Mesenchymal stem cell (in vitro differentiated cells and primary cell): ENCODE measurements at regions not wholly inside any gene's neighbourhood (a gene's known extent, or its start where the extent isn't known, plus 50 kb on each side); places are given as distances from the start of the nearest gene placed in this dataset.
A peak's percentile ranks its signal among the peaks of the same experiment; 100 is the strongest.
"Not testable (repeated sequence)": the region's sequence is repeated elsewhere in the genome, so short reads cannot be mapped to it uniquely, and the experiment has no call there.

Experiments used
- DNase-seq: peaks from one replicate; pipeline ENCODE4 v3.0.0-alpha.2; 2013
- H2AFZ ChIP-seq: one replicate; pipeline ENCODE4 v1.6.1; 2013; ENCODE audit warnings: low read depth, mild to moderate bottlenecking, control low read depth, inconsistent platforms, low read length, moderate library complexity
- H2AK5ac ChIP-seq: 2 replicates; pipeline ENCODE4 v1.6.1; 2013; ENCODE audit warnings: low read length, moderate library complexity, mild to moderate bottlenecking, inconsistent platforms; ENCODE audit not compliant: severe bottlenecking
- H2BK120ac ChIP-seq: one replicate; pipeline ENCODE4 v1.6.1; 2013; ENCODE audit warnings: low read depth, mild to moderate bottlenecking, inconsistent platforms, low read length, moderate library complexity
- H2BK12ac ChIP-seq, 2 experiments: one replicate each; pipeline ENCODE4 v1.6.1; 2013; ENCODE audit warnings: inconsistent platforms in 2 of 2, low read length in 2 of 2, mild to moderate bottlenecking in 2 of 2, moderate library complexity in 2 of 2, control low read depth in 1 of 2
- H2BK15ac ChIP-seq: one replicate; pipeline ENCODE4 v1.6.1; 2013; ENCODE audit warnings: mild to moderate bottlenecking, low read depth, inconsistent platforms; ENCODE audit not compliant: poor library complexity, severe bottlenecking
- H2BK5ac ChIP-seq: 2 replicates; pipeline ENCODE4 v1.6.1; 2013; ENCODE audit warnings: low read depth, mild to moderate bottlenecking, low read length, control low read depth, inconsistent platforms; ENCODE audit not compliant: poor library complexity, severe bottlenecking
- H3K14ac ChIP-seq, 2 experiments: one replicate each; pipeline ENCODE4 v1.6.1; 2013; ENCODE audit warnings: inconsistent platforms in 2 of 2, low read length in 2 of 2, control low read depth in 1 of 2, mild to moderate bottlenecking in 1 of 2, moderate library complexity in 1 of 2
- H3K18ac ChIP-seq, 2 experiments: one replicate each; pipeline ENCODE4 v1.6.1; 2013; ENCODE audit warnings: inconsistent platforms in 2 of 2, low read length in 2 of 2, control low read depth in 1 of 2, low read depth in 1 of 2, mild to moderate bottlenecking in 1 of 2
- H3K23ac ChIP-seq, 2 experiments: one replicate each; pipeline ENCODE4 v1.6.1; 2013; ENCODE audit warnings: inconsistent platforms in 2 of 2, low read length in 2 of 2, mild to moderate bottlenecking in 2 of 2, moderate library complexity in 2 of 2, control low read depth in 1 of 2
- H3K27ac ChIP-seq: 2 replicates; pipeline ENCODE4 v1.5.1; 2013; ENCODE audit warnings: mild to moderate bottlenecking, moderate library complexity, low read length, control low read depth, inconsistent platforms; ENCODE audit not compliant: poor library complexity, severe bottlenecking
- H3K27me3 ChIP-seq, 2 experiments: 2 replicates each; pipeline versions ENCODE4 v1.6.1 to v1.7.0; 2013; ENCODE audit warnings: low read length in 2 of 2, mild to moderate bottlenecking in 2 of 2, moderate library complexity in 2 of 2, control low read depth in 1 of 2, inconsistent platforms in 1 of 2; ENCODE audit not compliant: control insufficient read depth in 1 of 2, insufficient read depth in 1 of 2
- H3K36me3 ChIP-seq, 2 experiments: 2 replicates each; pipeline versions ENCODE4 v1.6.1 to v1.7.0; 2013; ENCODE audit warnings: low read length in 2 of 2, control low read depth in 1 of 2, inconsistent platforms in 1 of 2, low read depth in 1 of 2, mild to moderate bottlenecking in 1 of 2; ENCODE audit not compliant: insufficient read depth in 2 of 2, control insufficient read depth in 1 of 2
- H3K4ac ChIP-seq, 2 experiments: one replicate each; pipeline ENCODE4 v1.6.1; 2013; ENCODE audit warnings: inconsistent platforms in 2 of 2, low read length in 2 of 2, mild to moderate bottlenecking in 2 of 2, moderate library complexity in 2 of 2, control low read depth in 1 of 2, low read depth in 1 of 2
- H3K4me1 ChIP-seq: 2 replicates; pipeline ENCODE4 v1.6.1; 2013; ENCODE audit warnings: low read depth, low read length, control low read depth; ENCODE audit not compliant: control insufficient read depth, insufficient read depth
- H3K4me2 ChIP-seq: 2 replicates; pipeline ENCODE4 v1.6.1; 2013; ENCODE audit warnings: low read length, mild to moderate bottlenecking, inconsistent platforms; ENCODE audit not compliant: poor library complexity, severe bottlenecking
- H3K4me3 ChIP-seq, 2 experiments: 2 replicates each; pipeline versions ENCODE4 v1.5.1 to v1.7.0; 2013; ENCODE audit warnings: low read length in 2 of 2, mild to moderate bottlenecking in 2 of 2, control low read depth in 1 of 2, low read depth in 1 of 2; ENCODE audit not compliant: insufficient read depth in 1 of 2
- H3K79me1 ChIP-seq: replicated peaks from 2 replicates; pipeline ENCODE4 v1.6.1; 2013; ENCODE audit warnings: mild to moderate bottlenecking, control low read depth, low read length, inconsistent platforms; ENCODE audit not compliant: poor library complexity, severe bottlenecking
- H3K9ac ChIP-seq: 2 replicates; pipeline ENCODE4 v1.7.0; 2013; ENCODE audit warnings: mild to moderate bottlenecking, low read length, moderate library complexity
- H3K9me3 ChIP-seq: 2 replicates; pipeline ENCODE4 v1.7.0; 2013; ENCODE audit warnings: mild to moderate bottlenecking, low read length; ENCODE audit not compliant: control insufficient read depth
- H4K8ac ChIP-seq: one replicate; pipeline ENCODE4 v1.6.1; 2013; ENCODE audit warnings: inconsistent platforms, mild to moderate bottlenecking, low read length, moderate library complexity
- H4K91ac ChIP-seq: one replicate; pipeline ENCODE4 v1.6.1; 2013; ENCODE audit warnings: mild to moderate bottlenecking, low read length, inconsistent platforms
- WGBS: methylation state at CpG from one replicate; pipeline ENCODE4 v1.1.7; 2013; ENCODE audit warnings: mixed read lengths; 5-methylcytosine and 5-hydroxymethylcytosine counted together

GRCh38 chr7:79977481-79977880, 157.2 kb upstream of the GNAI1 start:
- peak overlapping the region; percentile 93 for H4K8ac ChIP-seq
- no peak overlapping the region for H3K9ac ChIP-seq
- no peak overlapping the region for H3K27ac ChIP-seq
- no peak overlapping the region for H3K14ac ChIP-seq
- no peaks in the 10 kb centered on the region for H3K36me3 ChIP-seq
- no peak for DNase-seq
- no peak overlapping the region for H2AFZ ChIP-seq
- no peak overlapping the region for H2BK5ac ChIP-seq
- H3K4me1 ChIP-seq = no peaks in the 10 kb centered on the region
- no peaks in the 10 kb centered on the region for H3K27me3 ChIP-seq
- peak overlapping the region; percentile 66 to 89 for H2BK12ac ChIP-seq
- peak overlapping the region; percentile 79 to 87 for H3K18ac ChIP-seq
- no peak overlapping the region for H3K23ac ChIP-seq
- H3K4ac ChIP-seq = peak overlapping the region in 1 of 2 experiments; percentile 1
- peak overlapping the region; percentile 73 for H2BK15ac ChIP-seq
- WGBS = 99% methylated on average over 13 of the region's 16 CpGs
- H4K91ac ChIP-seq = peak overlapping the region; percentile 68
- H3K79me1 ChIP-seq = no peaks in the 10 kb centered on the region
- H3K4me3 ChIP-seq = no peak overlapping the region
- no peaks in the 10 kb centered on the region for H3K9me3 ChIP-seq
- no peak overlapping the region for H2AK5ac ChIP-seq
- H2BK120ac ChIP-seq = peak overlapping the region; percentile 2
- no peak overlapping the region for H3K4me2 ChIP-seq

- not testable (repeated sequence) for H2BK120ac ChIP-seq, H3K27ac ChIP-seq, H3K4me2 ChIP-seq, H4K8ac ChIP-seq, H2BK12ac ChIP-seq, H2BK15ac ChIP-seq, DNase-seq, H3K36me3 ChIP-seq, H3K4me1 ChIP-seq, H4K91ac ChIP-seq, H3K14ac ChIP-seq, H2AK5ac ChIP-seq, H3K9me3 ChIP-seq, H3K4ac ChIP-seq, H3K9ac ChIP-seq, H3K18ac ChIP-seq, H3K23ac ChIP-seq, H2AFZ ChIP-seq, H2BK5ac ChIP-seq, H3K79me1 ChIP-seq, H3K4me3 ChIP-seq, H3K27me3 ChIP-seq
- 88% methylated on average over 5 of the region's 5 CpGs for WGBS
These were observed 158.0 kb upstream of the GNAI1 start for GRCh38 chr7:79976711-79977020.

GRCh38 chr7:79975986-79976710, 158.5 kb upstream of the GNAI1 start:
- not testable (repeated sequence) for H3K4ac ChIP-seq, H3K36me3 ChIP-seq, H3K9me3 ChIP-seq, DNase-seq, H3K27ac ChIP-seq, H3K27me3 ChIP-seq, H3K4me1 ChIP-seq, H4K8ac ChIP-seq, H3K14ac ChIP-seq, H3K4me2 ChIP-seq, H3K23ac ChIP-seq, H4K91ac ChIP-seq, H2AK5ac ChIP-seq, H3K4me3 ChIP-seq, H3K79me1 ChIP-seq, H3K9ac ChIP-seq, H2BK5ac ChIP-seq
- WGBS = 97% methylated on average over 25 of the region's 26 CpGs
- H2BK15ac ChIP-seq = peak overlapping the region; percentile 44
- H2BK12ac ChIP-seq = peak overlapping the region in 1 of 2 experiments; percentile 77
- H3K18ac ChIP-seq = peak overlapping the region in 1 of 2 experiments; percentile 56
- peak overlapping the region; percentile 39 for H2AFZ ChIP-seq
- H2BK120ac ChIP-seq = peak overlapping the region; percentile 0

GRCh38 chr7:79973455-79973854, 161.2 kb upstream of the GNAI1 start:
- no peaks in the 10 kb centered on the region for H3K9me3 ChIP-seq
- H2BK120ac ChIP-seq = no peak overlapping the region
- no peak overlapping the region for H3K9ac ChIP-seq
- no peak overlapping the region for H2BK15ac ChIP-seq
- no peak overlapping the region for H2BK5ac ChIP-seq
- H3K4me3 ChIP-seq = no peak overlapping the region
- no peak overlapping the region for H2AK5ac ChIP-seq
- H3K18ac ChIP-seq = no peak overlapping the region
- H2BK12ac ChIP-seq = no peak overlapping the region
- H3K27me3 ChIP-seq = no peaks in the 10 kb centered on the region
- H3K4ac ChIP-seq = no peak overlapping the region
- H3K79me1 ChIP-seq = no peaks in the 10 kb centered on the region
- no peak for DNase-seq
- no peak overlapping the region for H4K91ac ChIP-seq
- 92% methylated on average over 1 of the region's 1 CpG for WGBS
- H3K14ac ChIP-seq = no peak overlapping the region
- no peak overlapping the region for H2AFZ ChIP-seq
- H3K36me3 ChIP-seq = no peaks in the 10 kb centered on the region
- no peaks in the 10 kb centered on the region for H3K4me1 ChIP-seq
- H4K8ac ChIP-seq = no peak overlapping the region
- H3K27ac ChIP-seq = no peak overlapping the region
- H3K23ac ChIP-seq = no peak overlapping the region
- H3K4me2 ChIP-seq = no peak overlapping the region
